SJSA1 (cell line): ENCODE measurements at regions not wholly inside any gene's neighbourhood (a gene's known extent, or its start where the extent isn't known, plus 50 kb on each side); places are given as distances from the start of the nearest gene placed in this dataset.
"Not testable (repeated sequence)": the region's sequence is repeated elsewhere in the genome, so short reads cannot be mapped to it uniquely, and the experiment has no call there.

Experiments
- DNase-seq, 2 experiments: peaks; one replicate each; pipeline ENCODE4 v3.0.0-alpha.2; 2015 to 2020; ENCODE audit warnings: low spot score in 2 of 2, low read depth in 1 of 2
- H3K27ac ChIP-seq: fragments of 250-450 bp; sonication (Bioruptor Pico); 2 replicates; pipeline ENCODE4 v1.5.1; 2020; ENCODE audit warnings: mild to moderate bottlenecking, moderate library complexity
- H3K27me3 ChIP-seq: fragments of 250-450 bp; sonication (Bioruptor Pico); replicated peaks from 2 replicates; pipeline ENCODE4 v1.5.1; 2020; ENCODE audit warnings: mild to moderate bottlenecking, moderate library complexity
- H3K36me3 ChIP-seq: fragments of 250-450 bp; sonication (Bioruptor Pico); 2 replicates; pipeline ENCODE4 v1.5.1; 2020; ENCODE audit warnings: mild to moderate bottlenecking
- H3K4me1 ChIP-seq: fragments of 250-450 bp; sonication (Bioruptor Pico); replicated peaks from 2 replicates; pipeline ENCODE4 v1.6.1; 2021; ENCODE audit warnings: mild to moderate bottlenecking
- H3K4me3 ChIP-seq: fragments of 250-450 bp; sonication (Bioruptor Pico); 2 replicates; pipeline ENCODE4 v1.5.1; 2020; ENCODE audit warnings: mild to moderate bottlenecking
- H3K9me3 ChIP-seq: fragments of 250-450 bp; sonication (Bioruptor Pico); replicated peaks from 2 replicates; pipeline ENCODE4 v1.5.1; 2020; ENCODE audit warnings: mild to moderate bottlenecking

DNA sequence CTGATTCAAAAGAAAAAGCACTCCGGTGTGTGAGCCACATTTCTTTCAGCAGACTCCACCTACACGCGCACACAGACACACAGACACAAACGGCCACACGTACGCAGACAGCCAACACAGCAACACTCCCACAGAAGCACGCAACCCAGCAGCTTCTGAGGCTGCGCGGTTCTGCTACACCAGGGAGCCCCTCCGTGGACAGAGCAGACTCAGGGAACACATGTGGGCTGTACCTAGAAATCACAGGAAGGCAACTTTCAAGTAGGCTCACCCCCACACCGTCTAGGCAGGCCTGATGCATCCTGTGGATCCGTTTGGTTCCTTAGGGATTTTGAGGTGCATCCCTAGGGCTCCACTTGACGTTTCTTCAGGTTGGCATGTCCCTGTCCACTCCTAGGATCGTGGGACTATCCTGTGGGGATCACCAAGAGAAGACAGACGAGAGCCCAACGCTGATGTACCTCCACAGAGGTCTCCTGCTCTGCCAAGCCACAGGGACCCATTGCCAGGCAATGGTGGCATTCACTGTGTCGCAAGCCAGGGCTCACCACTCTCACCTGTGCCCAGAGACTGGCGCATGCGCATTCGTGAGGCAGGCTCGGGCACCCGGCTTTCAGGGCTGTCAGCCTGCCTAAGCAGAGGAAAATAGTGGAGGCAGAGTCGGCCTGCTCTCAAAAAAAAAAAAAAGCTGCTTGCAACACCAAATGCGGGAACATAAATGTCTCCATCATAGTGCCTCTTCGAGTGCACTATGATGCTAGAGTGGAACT is 2333.3 kb downstream of the TP53TG3F start:
- Histone ChIP-seq H3K9me3 (peaks cover 5% of the 10 kb centered on the region; the same call in 1 of the 2 replicates), H3K4me3 (no peak overlapping the region), H3K27me3 (no peaks in the 10 kb centered on the region), H3K27ac (no peak overlapping the region), H3K4me1 (no peaks in the 10 kb centered on the region), H3K36me3 (no peaks in the 10 kb centered on the region)
- DNase-seq = no peak

DNA sequence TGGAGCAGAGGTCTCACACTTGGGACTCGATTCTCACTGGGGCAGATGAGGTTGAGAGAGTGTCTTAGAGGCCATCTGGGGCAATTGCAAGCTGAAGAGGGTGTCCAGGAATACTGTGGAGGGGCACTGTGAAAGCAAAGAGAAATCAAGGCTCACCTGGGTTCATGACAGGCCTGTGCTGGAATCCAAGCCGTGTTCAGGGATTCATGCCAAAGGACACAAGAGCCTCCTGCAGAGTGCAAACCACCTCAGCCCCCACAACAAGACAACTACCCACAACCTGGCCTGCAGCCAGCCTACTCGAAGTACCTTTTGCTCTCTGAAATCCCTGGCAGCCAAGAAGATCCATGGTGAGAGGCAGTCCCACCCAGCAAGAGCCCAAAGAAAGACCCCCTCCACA is 2334.2 kb downstream of the TP53TG3F start:
- peaks cover 5% of the 10 kb centered on the region; the same call in 1 of the 2 replicates for H3K9me3 ChIP-seq
- no peaks in the 10 kb centered on the region for H3K4me1 ChIP-seq
- no peak overlapping the region for H3K4me3 ChIP-seq

GRCh38 chr16:35794896-35795295 is 2335.5 kb downstream of the TP53TG3F start:
- Histone ChIP-seq H3K27ac (no peak overlapping the region), H3K4me1 (no peaks in the 10 kb centered on the region), H3K36me3 (no peaks in the 10 kb centered on the region), H3K27me3 (no peaks in the 10 kb centered on the region), H3K9me3 (peaks cover 5% of the 10 kb centered on the region; the same call in 1 of the 2 replicates), H3K4me3 (no peak overlapping the region)
- DNase-seq = no peak

More for the DNA sequence above, 2334.2 kb downstream of the TP53TG3F start:
- no peaks in the 10 kb centered on the region for H3K27me3 ChIP-seq
- no peaks in the 10 kb centered on the region for H3K36me3 ChIP-seq
- DNase-seq = no peak
- no peak overlapping the region for H3K27ac ChIP-seq

DNA sequence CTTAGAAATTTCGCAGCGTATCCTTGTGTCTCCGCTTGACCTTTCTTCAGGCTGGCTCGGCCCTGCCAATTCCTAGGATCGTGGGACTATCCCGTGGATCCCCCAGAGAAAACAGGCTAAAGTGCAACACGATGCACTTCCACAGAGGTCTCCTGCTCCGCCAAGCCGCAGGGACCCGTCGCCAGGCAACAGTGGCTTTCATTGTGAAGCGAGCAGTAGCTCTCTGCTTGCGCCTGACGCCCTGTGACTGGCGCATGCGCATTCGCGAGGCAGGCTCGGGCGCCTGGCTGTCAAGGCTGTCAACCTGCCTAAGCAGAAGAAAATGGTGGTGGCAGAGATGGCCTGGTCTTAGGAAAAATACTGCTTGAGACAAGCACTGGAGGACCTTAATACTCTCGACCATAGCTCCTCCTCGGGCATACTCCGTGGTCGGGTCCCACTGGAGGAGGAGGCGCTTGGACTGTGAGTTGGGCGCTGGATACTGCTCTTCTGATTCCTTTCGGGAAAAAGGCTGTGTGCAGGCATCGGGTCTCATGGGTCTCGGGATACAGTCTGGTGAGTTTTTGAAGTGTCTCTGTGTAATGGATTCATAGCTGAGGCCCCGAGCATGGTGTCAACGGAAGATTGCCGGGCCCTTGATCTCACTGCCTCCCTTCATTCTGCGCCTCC is 2336.1 kb downstream of the TP53TG3F start:
- H3K9me3 ChIP-seq = peaks cover 5% of the 10 kb centered on the region; the same call in 1 of the 2 replicates
- no peak for DNase-seq
- no peak overlapping the region for H3K4me3 ChIP-seq
- no peaks in the 10 kb centered on the region for H3K27me3 ChIP-seq
- no peak overlapping the region for H3K27ac ChIP-seq
- H3K36me3 ChIP-seq = no peaks in the 10 kb centered on the region
- no peaks in the 10 kb centered on the region for H3K4me1 ChIP-seq

DNA sequence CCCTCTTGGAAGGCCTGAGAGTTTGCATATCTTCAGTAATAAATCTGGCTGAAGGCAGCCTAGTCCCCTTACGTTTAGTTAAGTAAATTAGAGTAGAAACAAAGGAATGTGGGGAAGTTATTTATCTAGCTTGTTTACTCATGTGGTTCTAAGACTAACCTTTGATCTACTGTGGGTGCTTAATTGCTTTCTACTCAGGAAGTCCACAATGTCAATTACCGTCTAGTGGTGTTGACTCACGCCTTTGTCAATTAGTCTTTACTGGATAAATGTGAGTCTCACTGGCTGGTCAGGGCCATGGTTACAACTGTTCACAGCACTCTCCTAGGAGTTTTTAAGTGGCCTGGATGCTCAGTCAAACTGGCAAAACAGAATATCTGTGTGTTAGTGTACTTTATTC is 2338.4 kb downstream of the TP53TG3F start:
- DNase-seq = no peak
- Histone ChIP-seq H3K36me3 (no peaks in the 10 kb centered on the region), H3K4me3 (no peak overlapping the region), H3K4me1 (no peaks in the 10 kb centered on the region), H3K9me3 (peaks cover under 1% of the 10 kb centered on the region; the same call in 1 of the 2 replicates), H3K27me3 (no peaks in the 10 kb centered on the region), H3K27ac (no peak overlapping the region)

DNA sequence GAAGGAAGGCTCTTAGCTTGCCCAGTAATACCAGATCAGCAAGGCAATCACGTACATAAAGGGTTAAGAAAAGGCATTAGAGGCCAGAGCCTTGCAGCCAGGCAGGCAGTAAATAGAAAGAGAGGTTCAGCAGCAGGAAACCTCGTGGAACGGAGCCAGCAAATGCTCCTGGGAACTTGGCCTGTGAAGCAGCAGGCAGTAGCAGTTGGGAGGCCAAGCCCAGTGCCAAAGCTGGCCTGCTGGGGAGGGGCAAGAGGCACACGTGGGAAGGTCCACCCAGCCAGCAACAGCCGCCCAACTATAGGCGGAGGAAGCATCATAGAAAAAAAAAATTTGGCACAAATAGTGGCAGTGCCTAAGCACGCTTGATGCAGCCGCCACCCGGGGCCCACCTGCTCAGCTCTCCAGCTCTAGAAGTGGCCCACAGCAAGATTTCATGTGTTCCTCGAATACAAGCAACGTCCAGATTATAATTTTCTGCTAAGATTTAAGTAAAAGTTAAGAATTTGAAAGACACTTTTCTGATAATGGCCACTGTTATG is 2339.5 kb downstream of the TP53TG3F start:
- Histone ChIP-seq H3K9me3 (no peaks in the 10 kb centered on the region; the same call in 1 of the 2 replicates), H3K27ac (no peak overlapping the region), H3K4me1 (no peaks in the 10 kb centered on the region), H3K4me3 (no peak overlapping the region), H3K27me3 (no peaks in the 10 kb centered on the region), H3K36me3 (no peaks in the 10 kb centered on the region)
- DNase-seq = no peak

DNA sequence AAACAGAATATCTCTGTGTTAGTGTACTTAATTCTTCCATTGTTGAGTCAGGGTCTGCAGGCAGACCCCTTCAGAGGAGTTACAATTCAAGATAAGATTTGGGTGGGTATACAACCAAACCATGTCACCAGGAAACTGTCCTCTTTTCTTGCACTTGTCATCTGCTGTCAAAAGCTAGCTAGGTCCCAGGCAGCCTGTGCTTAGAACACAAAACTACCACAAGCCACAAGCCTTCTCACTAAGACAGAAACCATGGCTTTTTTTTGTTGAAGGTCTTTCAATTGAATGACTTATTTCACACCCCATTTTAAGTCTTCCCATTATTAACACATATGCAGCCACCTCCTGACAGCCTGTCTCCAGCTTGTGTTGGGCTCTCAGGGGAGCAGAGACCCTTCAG is 2345.1 kb downstream of the TP53TG3F start:
- not testable (repeated sequence) for H3K27me3 ChIP-seq, H3K4me3 ChIP-seq, H3K4me1 ChIP-seq, H3K36me3 ChIP-seq, H3K27ac ChIP-seq, H3K9me3 ChIP-seq, DNase-seq

GRCh38 chr16:35823342-35823741 is 2363.9 kb downstream of the TP53TG3F start:
- no peak for DNase-seq
- Histone ChIP-seq H3K4me3 (no peak overlapping the region), H3K27ac (no peak overlapping the region)

DNA sequence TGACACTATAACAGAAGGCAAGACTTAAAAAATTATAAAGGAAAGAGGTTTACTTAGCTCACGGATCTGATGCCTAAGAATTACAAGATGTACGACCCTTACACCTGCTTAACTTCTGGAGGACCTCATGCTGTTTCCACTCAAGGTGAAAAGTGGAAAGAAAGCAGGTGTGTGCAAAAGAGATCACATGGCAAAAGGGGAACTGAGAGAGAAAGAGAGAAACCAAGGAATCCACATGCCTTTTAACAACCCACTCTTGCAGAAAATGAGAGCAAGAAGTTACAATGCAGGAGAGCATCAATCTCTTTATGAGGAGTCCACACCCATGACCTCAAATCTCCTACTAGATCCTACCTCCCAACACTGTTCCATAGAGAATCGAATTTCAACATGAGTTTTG is 2382.2 kb downstream of the TP53TG3F start:
- Histone ChIP-seq H3K36me3 (no peaks in the 10 kb centered on the region), H3K4me3 (no peak overlapping the region), H3K9me3 (no peaks in the 10 kb centered on the region), H3K27ac (no peak overlapping the region), H3K4me1 (no peaks in the 10 kb centered on the region), H3K27me3 (no peaks in the 10 kb centered on the region)
- no peak for DNase-seq

More at GRCh38 chr16:35823342-35823741, 2363.9 kb downstream of the TP53TG3F start:
- no peaks in the 10 kb centered on the region for H3K27me3 ChIP-seq
- no peaks in the 10 kb centered on the region for H3K36me3 ChIP-seq
- H3K9me3 ChIP-seq = 0 out of 2 replicates have a peak, but pooled peaks cover 2% of the 10 kb centered on the region
- no peaks in the 10 kb centered on the region for H3K4me1 ChIP-seq

GRCh38 chr16:35862242-35862641 is 2402.8 kb downstream of the TP53TG3F start:
- H3K4me3 ChIP-seq = no peak overlapping the region
- no peaks in the 10 kb centered on the region for H3K27me3 ChIP-seq
- H3K36me3 ChIP-seq = no peaks in the 10 kb centered on the region
- no peak for DNase-seq
- H3K9me3 ChIP-seq = no peaks in the 10 kb centered on the region; the same call in 1 of the 2 replicates
- no peak overlapping the region for H3K27ac ChIP-seq
- no peaks in the 10 kb centered on the region for H3K4me1 ChIP-seq

- Histone ChIP-seq H3K4me3 (no peak overlapping the region), H3K27me3 (no peaks in the 10 kb centered on the region), H3K9me3 (no peaks in the 10 kb centered on the region; the same call in 1 of the 2 replicates), H3K4me1 (no peaks in the 10 kb centered on the region), H3K27ac (no peak overlapping the region), H3K36me3 (no peaks in the 10 kb centered on the region)
- DNase-seq = no peak
Observed at GRCh38 chr16:35868630-35869029, 2409.2 kb downstream of the TP53TG3F start.

- H3K36me3 ChIP-seq = no peaks in the 10 kb centered on the region
- no peak overlapping the region for H3K4me3 ChIP-seq
- no peaks in the 10 kb centered on the region for H3K9me3 ChIP-seq
- no peaks in the 10 kb centered on the region for H3K27me3 ChIP-seq
- no peaks in the 10 kb centered on the region for H3K4me1 ChIP-seq
- no peak for DNase-seq
- no peak overlapping the region for H3K27ac ChIP-seq
Observed at GRCh38 chr16:35873472-35873871, 2414.1 kb downstream of the TP53TG3F start.

DNA sequence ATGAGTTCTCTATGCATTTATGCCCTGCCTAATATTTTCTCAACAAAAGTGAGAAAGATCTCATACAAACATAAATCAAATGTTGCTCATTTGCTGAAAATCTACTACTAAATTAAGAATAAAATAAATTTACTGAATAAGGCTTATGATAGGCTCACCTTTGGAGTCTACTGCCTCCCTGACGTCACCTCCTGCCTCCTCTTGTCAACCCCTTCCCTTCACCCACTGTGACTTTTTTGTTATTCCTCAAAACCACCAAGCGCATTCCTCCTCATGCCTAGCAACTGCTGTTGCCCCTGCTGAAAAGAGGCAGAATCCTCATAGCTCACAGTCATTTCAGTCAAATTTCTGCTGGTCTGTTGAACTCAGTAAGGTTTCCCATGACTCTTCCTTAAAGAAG is 2422.2 kb downstream of the TP53TG3F start:
- Histone ChIP-seq H3K4me3 (no peak overlapping the region), H3K4me1 (no peaks in the 10 kb centered on the region), H3K27me3 (no peaks in the 10 kb centered on the region), H3K36me3 (no peaks in the 10 kb centered on the region), H3K27ac (no peak overlapping the region), H3K9me3 (no peaks in the 10 kb centered on the region; the same call in 1 of the 2 replicates)
- DNase-seq = no peak

DNA sequence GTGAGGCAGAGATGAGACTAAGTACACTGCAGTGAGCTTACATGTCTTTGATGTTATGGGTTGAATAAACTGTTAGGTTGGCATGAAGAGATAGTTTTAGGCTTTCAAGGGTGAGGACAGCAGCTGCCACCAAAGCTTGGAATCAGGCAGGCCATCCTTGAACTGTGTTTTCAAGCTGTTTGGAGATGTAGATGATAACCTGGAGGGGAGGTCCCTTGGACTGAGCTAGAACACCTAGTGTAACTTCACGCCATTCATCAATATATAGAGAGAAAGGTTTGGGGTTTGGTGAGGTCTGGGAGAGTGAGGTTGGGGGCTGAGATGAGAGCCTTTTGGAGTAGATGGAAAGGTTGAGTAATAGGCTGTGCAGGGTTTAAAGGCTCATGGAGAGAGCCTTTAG is 2447.0 kb downstream of the TP53TG3F start:
- H3K4me3 ChIP-seq = no peak overlapping the region
- H3K27me3 ChIP-seq = no peaks in the 10 kb centered on the region
- no peaks in the 10 kb centered on the region for H3K9me3 ChIP-seq
- no peak for DNase-seq
- no peaks in the 10 kb centered on the region for H3K4me1 ChIP-seq
- no peak overlapping the region for H3K27ac ChIP-seq
- H3K36me3 ChIP-seq = no peaks in the 10 kb centered on the region
